Parathyroid adenoma (tissue), 2 donors: ENCODE measurements at regions not wholly inside any gene's neighbourhood (a gene's known extent, or its start where the extent isn't known, plus 50 kb on each side); places are given as distances from the start of the nearest gene placed in this dataset.
"Not testable (repeated sequence)": the region's sequence is repeated elsewhere in the genome, so short reads cannot be mapped to it uniquely, and the experiment has no call there.

Experiments
- H2AFZ ChIP-seq: fragments of 300-600 bp; sonication (generic); one replicate; pipeline ENCODE4 v1.7.0; 2017; ENCODE audit warnings: antibody characterized with exemption, mild to moderate bottlenecking
- H3K27ac ChIP-seq: fragments of 300-600 bp; sonication (generic); one replicate; pipeline ENCODE4 v1.7.0; 2017
- H3K27me3 ChIP-seq: fragments of 300-600 bp; sonication (generic); one replicate; pipeline ENCODE4 v1.7.0; 2017; ENCODE audit warnings: low read length; ENCODE audit not compliant: control insufficient read depth, insufficient read depth
- H3K36me3 ChIP-seq: fragments of 300-600 bp; sonication (generic); one replicate; pipeline ENCODE4 v1.7.0; 2017; ENCODE audit warnings: low read length; ENCODE audit not compliant: control insufficient read depth, insufficient read depth
- H3K4me1 ChIP-seq: fragments of 300-600 bp; sonication (generic); one replicate; pipeline ENCODE4 v1.7.0; 2017; ENCODE audit warnings: control low read depth
- H3K4me2 ChIP-seq: fragments of 300-600 bp; sonication (generic); one replicate; pipeline ENCODE4 v1.7.0; 2017; ENCODE audit warnings: low read length
- H3K4me3 ChIP-seq: fragments of 300-600 bp; sonication (generic); one replicate; pipeline ENCODE4 v1.7.0; 2017; ENCODE audit warnings: low read depth, low read length
- H3K79me2 ChIP-seq: fragments of 300-600 bp; sonication (generic); one replicate; pipeline ENCODE4 v1.7.0; 2017; ENCODE audit warnings: control low read depth
- H3K9ac ChIP-seq: fragments of 300-600 bp; sonication (generic); one replicate; pipeline ENCODE4 v1.7.0; 2017; ENCODE audit warnings: mild to moderate bottlenecking
- H3K9me3 ChIP-seq: fragments of 300-600 bp; sonication (generic); one replicate; pipeline ENCODE4 v1.7.0; 2017; ENCODE audit warnings: low read length; ENCODE audit not compliant: control insufficient read depth
- CTCF ChIP-seq: fragments of 300-600 bp; sonication (generic); IDR thresholded peaks from one replicate; pipeline ENCODE4 v1.7.0; 2017; ENCODE audit warnings: antibody characterized with exemption, mild to moderate bottlenecking
- donor health status: primary hyperparathyroidism.

- no peak for TF ChIP-seq CTCF
- Histone ChIP-seq H3K27ac (no peak overlapping the region), H3K9me3 (no peaks in the 10 kb centered on the region), H3K79me2 (no peaks in the 10 kb centered on the region), H2AFZ (no peak overlapping the region), H3K9ac (no peak overlapping the region), H3K36me3 (no peaks in the 10 kb centered on the region), H3K27me3 (no peaks in the 10 kb centered on the region), H3K4me1 (no peaks in the 10 kb centered on the region), H3K4me2 (no peak overlapping the region), H3K4me3 (no peak overlapping the region)
These were observed 95.1 kb upstream of the CCBE1 start for GRCh38 chr18:59792353-59792752.

- not testable (repeated sequence) for H3K4me1 ChIP-seq, H3K36me3 ChIP-seq, H3K27ac ChIP-seq, H3K79me2 ChIP-seq, H3K4me3 ChIP-seq, H3K27me3 ChIP-seq, H2AFZ ChIP-seq, H3K9me3 ChIP-seq, H3K9ac ChIP-seq, H3K4me2 ChIP-seq
These were observed 93.2 kb upstream of the CCBE1 start for GRCh38 chr18:59790346-59790936.

GRCh38 chr18:59788791-59789106 is 91.5 kb upstream of the CCBE1 start:
- no peaks in the 10 kb centered on the region for H3K79me2 ChIP-seq
- TF ChIP-seq CTCF: no peak
- no peaks in the 10 kb centered on the region for H3K9me3 ChIP-seq

GRCh38 chr18:59787998-59788790 is 91.0 kb upstream of the CCBE1 start:
- H3K4me1 ChIP-seq: no peaks in the 10 kb centered on the region
- H3K4me3 ChIP-seq: no peak overlapping the region
- no peak for TF ChIP-seq CTCF
- H2AFZ ChIP-seq: no peak overlapping the region
- H3K27me3 ChIP-seq: no peaks in the 10 kb centered on the region
- no peaks in the 10 kb centered on the region for H3K36me3 ChIP-seq
- no peaks in the 10 kb centered on the region for H3K79me2 ChIP-seq
- H3K27ac ChIP-seq: no peak overlapping the region
- H3K9me3 ChIP-seq: no peaks in the 10 kb centered on the region
- no peak overlapping the region for H3K4me2 ChIP-seq
- H3K9ac ChIP-seq: no peak overlapping the region

More at GRCh38 chr18:59788791-59789106, 91.5 kb upstream of the CCBE1 start:
- H3K36me3 ChIP-seq: no peaks in the 10 kb centered on the region
- H3K27me3 ChIP-seq: no peaks in the 10 kb centered on the region
- no peaks in the 10 kb centered on the region for H3K4me1 ChIP-seq
- no peak overlapping the region for H3K27ac ChIP-seq
- no peak overlapping the region for H3K4me2 ChIP-seq
- H3K9ac ChIP-seq: no peak overlapping the region
- H3K4me3 ChIP-seq: no peak overlapping the region
- no peak overlapping the region for H2AFZ ChIP-seq

GRCh38 chr18:59784694-59785093 is 87.5 kb upstream of the CCBE1 start:
- TF ChIP-seq CTCF: no peak
- H3K4me1 ChIP-seq: no peaks in the 10 kb centered on the region
- H3K27me3 ChIP-seq: no peaks in the 10 kb centered on the region
- no peaks in the 10 kb centered on the region for H3K79me2 ChIP-seq
- no peak overlapping the region for H3K9ac ChIP-seq
- no peaks in the 10 kb centered on the region for H3K9me3 ChIP-seq
- H2AFZ ChIP-seq: no peak overlapping the region
- no peak overlapping the region for H3K4me2 ChIP-seq
- no peaks in the 10 kb centered on the region for H3K36me3 ChIP-seq
- H3K4me3 ChIP-seq: no peak overlapping the region
- no peak overlapping the region for H3K27ac ChIP-seq
